NT2/D1 (cell line): ENCODE measurements at regions not wholly inside any gene's neighbourhood (a gene's known extent, or its start where the extent isn't known, plus 50 kb on each side); places are given as distances from the start of the nearest gene placed in this dataset.

ENCODE experiments used
- DNase-seq: peaks from one replicate; pipeline ENCODE4 v3.0.0-alpha.2; 2011; ENCODE audit warnings: low read depth, low spot score
- H3K27me3 ChIP-seq: 2 replicates; pipeline ENCODE4 v1.6.0; 2011; ENCODE audit warnings: mild to moderate bottlenecking; ENCODE audit not compliant: insufficient read length, insufficient read depth
- H3K36me3 ChIP-seq: 2 replicates; pipeline ENCODE4 v1.6.1; 2011; ENCODE audit warnings: mild to moderate bottlenecking, low read length, mixed read lengths; ENCODE audit not compliant: insufficient read depth, insufficient read length
- H3K4me1 ChIP-seq: 2 replicates; pipeline ENCODE4 v1.5.1; 2011; ENCODE audit not compliant: insufficient read depth, insufficient read length
- H3K4me3 ChIP-seq: 2 replicates; pipeline ENCODE4 v1.5.1; 2011; ENCODE audit warnings: low read depth; ENCODE audit not compliant: insufficient read length
- H3K9ac ChIP-seq: 2 replicates; pipeline ENCODE4 v1.6.0; 2011; ENCODE audit warnings: low read depth; ENCODE audit not compliant: insufficient read length
- H3K9me3 ChIP-seq: 2 replicates; pipeline ENCODE4 v1.5.1; 2011; ENCODE audit warnings: mild to moderate bottlenecking, low read length; ENCODE audit not compliant: insufficient read depth
- SUZ12 ChIP-seq: IDR thresholded peaks from 2 replicates; pipeline ENCODE4 v1.6.1; 2011; ENCODE audit not compliant: insufficient read length, insufficient read depth; ENCODE audit errors: extremely low read depth
- YY1 ChIP-seq: IDR thresholded peaks from 2 replicates; pipeline ENCODE4 v1.6.1; 2011; ENCODE audit not compliant: insufficient read length, insufficient read depth
- ZNF274 ChIP-seq: IDR thresholded peaks from 2 replicates; pipeline ENCODE4 v1.6.1; 2011; ENCODE audit warnings: mild to moderate bottlenecking, low read depth, low read length

DNA sequence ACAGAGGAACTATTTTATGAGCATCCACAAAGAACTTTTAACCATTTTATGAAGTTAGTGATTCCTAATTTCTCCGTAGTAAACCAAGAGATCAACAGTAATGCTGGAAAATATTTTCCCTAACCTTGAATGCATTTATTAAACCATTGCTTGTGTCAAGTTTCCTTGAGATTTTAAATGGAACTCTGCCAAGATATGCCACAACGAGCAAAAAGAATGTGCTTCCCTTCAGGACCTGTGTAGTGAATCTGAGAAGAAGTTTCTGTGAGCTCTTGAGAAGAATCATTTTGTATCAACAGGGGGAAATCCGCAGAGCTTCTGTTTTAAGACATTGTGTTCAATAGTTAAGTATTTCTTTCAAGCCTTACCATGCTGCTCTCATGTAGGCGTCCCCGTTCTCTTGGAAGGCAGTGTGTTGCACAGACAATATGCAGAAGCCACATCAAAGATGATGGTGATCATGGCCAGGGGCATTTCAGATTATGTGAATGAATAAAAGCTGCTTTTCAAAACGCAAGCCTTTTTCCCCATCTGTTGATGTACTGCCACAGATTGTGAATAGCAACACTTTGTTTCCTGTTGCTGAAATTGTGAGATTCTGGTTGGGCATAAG, 439.8 kb downstream of the BMP2 start:
- no peak overlapping the region for H3K4me3 ChIP-seq
- H3K27me3 ChIP-seq, result no peaks in the 10 kb centered on the region
- no peak for TF ChIP-seq ZNF274
- no peak for TF ChIP-seq YY1
- TF ChIP-seq SUZ12, result no peak
- DNase-seq, result no peak
- H3K36me3 ChIP-seq, result no peaks in the 10 kb centered on the region
- H3K4me1 ChIP-seq, result no peaks in the 10 kb centered on the region
- H3K9me3 ChIP-seq, result no peaks in the 10 kb centered on the region
- H3K9ac ChIP-seq, result no peak overlapping the region

DNA sequence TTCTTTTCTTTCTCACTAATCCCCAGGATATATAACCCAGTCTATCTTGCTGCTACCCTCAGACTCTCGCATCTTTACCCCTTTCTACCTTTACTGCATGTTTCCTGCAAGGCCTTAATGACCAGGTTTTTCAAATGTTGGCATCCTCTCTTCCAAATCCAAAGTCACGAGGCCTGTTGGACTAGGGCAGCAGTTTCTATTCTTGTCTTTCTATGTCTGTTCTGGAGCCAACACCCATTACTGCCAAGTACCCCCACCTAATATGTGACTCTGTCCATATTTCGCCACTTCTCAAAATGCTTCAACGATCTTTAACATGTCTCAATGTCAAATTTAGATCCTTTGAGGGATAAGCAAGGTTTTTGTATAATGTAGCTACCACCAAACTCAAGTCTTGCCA, 443.4 kb downstream of the BMP2 start:
- TF ChIP-seq YY1 (no peak), SUZ12 (no peak), ZNF274 (no peak)
- no peaks in the 10 kb centered on the region for H3K36me3 ChIP-seq
- DNase-seq, result no peak
- no peaks in the 10 kb centered on the region for H3K9me3 ChIP-seq
- no peaks in the 10 kb centered on the region for H3K27me3 ChIP-seq
- no peak overlapping the region for H3K9ac ChIP-seq
- H3K4me1 ChIP-seq, result peaks cover 3% of the 10 kb centered on the region
- no peak overlapping the region for H3K4me3 ChIP-seq

DNA sequence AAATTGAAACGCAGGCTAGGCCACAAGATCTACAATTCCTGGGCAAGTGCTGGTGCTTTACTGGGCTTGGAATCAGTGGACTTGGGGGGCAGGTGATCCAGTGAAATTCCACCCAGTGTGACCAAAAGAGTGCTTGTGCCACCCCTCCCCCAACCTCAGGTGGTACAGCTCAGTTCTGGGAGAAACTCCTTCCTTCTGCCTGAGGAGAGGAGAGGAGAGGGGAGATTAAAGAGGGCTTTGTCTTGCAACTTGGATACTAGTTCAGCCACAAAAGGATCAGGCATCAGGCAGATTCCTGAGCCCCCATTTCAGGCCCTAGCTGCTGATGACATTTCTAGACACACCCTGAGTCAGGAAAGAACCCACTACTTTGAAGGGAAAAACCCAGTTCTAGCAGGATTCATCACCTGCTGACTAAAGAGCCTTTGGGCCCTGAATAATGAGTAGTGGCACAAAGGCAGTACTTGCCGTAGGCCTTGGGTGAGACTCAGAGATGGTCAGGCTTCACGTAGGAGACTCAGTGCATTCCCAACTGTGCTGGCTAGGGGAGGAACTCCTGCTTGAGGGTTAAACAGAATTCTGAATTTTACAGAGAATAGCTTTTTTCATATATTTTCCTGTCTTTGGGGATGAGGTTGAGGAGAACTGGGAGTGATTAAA, 446.7 kb downstream of the BMP2 start:
- no peaks in the 10 kb centered on the region for H3K9me3 ChIP-seq
- peak; percentile 77 for DNase-seq
- H3K27me3 ChIP-seq, result no peaks in the 10 kb centered on the region
- no peak overlapping the region for H3K4me3 ChIP-seq
- H3K9ac ChIP-seq, result no peak overlapping the region
- H3K36me3 ChIP-seq, result no peaks in the 10 kb centered on the region
- peaks cover 3% of the 10 kb centered on the region for H3K4me1 ChIP-seq
- no peak for TF ChIP-seq YY1
- TF ChIP-seq SUZ12, result no peak
- TF ChIP-seq ZNF274, result no peak

DNA sequence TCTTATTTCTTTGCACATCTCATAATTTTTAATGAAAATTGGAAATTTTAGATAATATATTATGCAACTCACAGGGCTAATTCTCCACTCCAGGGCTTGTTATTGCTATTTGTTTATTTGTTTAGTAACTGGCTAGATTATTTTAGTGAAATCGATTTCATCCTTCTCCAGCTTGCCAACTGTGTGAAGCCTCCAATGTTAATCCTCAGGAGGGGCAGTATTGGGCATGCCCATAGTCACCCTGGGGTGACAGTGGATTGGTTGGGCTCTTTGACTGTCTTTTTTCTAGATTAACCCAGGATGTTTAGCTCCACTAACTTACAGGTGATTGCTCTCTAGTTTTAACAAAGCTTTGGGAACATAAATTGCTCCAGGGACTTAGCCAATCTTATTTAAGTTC, 450.1 kb downstream of the BMP2 start:
- no peaks in the 10 kb centered on the region for H3K9me3 ChIP-seq
- H3K4me3 ChIP-seq, result no peak overlapping the region
- H3K36me3 ChIP-seq, result no peaks in the 10 kb centered on the region
- H3K9ac ChIP-seq, result no peak overlapping the region
- H3K4me1 ChIP-seq, result peaks cover 3% of the 10 kb centered on the region
- DNase-seq, result no peak
- H3K27me3 ChIP-seq, result no peaks in the 10 kb centered on the region
- TF ChIP-seq ZNF274 (no peak), SUZ12 (no peak), YY1 (no peak)

DNA sequence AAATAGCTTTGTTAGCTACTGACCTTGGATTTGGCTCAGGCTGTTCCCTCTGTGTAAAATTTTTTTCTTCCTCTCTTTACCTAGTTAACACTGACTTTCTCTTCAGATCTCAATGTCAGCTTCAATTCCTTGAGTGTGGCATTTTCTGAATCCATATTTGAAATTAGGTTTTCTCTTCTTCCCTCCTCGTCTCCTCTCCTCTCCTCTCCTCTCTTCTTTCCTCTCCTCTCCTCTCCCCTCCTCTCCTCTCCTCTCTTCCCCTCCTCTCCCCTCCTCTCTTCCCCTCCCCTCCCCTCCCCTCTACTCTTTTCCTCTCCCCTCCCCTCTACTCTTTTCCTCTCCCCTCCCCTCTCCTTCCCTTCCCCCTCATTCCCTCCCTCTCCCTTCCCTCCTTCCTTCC, 453.3 kb downstream of the BMP2 start:
- no peak overlapping the region for H3K4me3 ChIP-seq
- H3K9ac ChIP-seq, result no peak overlapping the region
- no peaks in the 10 kb centered on the region for H3K9me3 ChIP-seq
- TF ChIP-seq YY1, result no peak
- no peaks in the 10 kb centered on the region for H3K36me3 ChIP-seq
- no peaks in the 10 kb centered on the region for H3K27me3 ChIP-seq
- H3K4me1 ChIP-seq, result no peaks in the 10 kb centered on the region
- no peak for DNase-seq

DNA sequence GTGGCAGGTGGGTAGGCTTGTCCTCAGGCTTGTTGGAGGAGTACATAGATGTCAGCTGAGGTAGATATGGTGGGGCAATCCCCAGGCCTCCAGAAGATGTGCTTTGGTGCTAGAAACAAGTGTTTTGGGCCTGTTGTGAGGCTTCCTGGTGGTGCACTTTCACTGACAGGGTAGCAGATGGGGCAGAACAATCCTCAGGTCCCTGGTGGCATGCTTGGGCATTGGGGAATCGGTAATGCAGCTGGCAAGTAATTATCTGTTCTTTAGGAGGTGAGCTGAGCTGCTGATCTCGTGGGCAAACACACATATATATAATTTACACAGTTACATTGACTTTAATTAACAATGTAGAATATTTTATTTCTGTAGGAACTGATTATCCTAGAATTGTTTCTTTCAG, 458.7 kb downstream of the BMP2 start:
- Histone ChIP-seq H3K27me3 (no peaks in the 10 kb centered on the region), H3K9ac (no peak overlapping the region), H3K9me3 (no peaks in the 10 kb centered on the region), H3K4me1 (no peaks in the 10 kb centered on the region), H3K36me3 (no peaks in the 10 kb centered on the region), H3K4me3 (no peak overlapping the region)
- TF ChIP-seq YY1, result no peak
- TF ChIP-seq SUZ12, result no peak
- no peak for TF ChIP-seq ZNF274
- DNase-seq, result no peak

DNA sequence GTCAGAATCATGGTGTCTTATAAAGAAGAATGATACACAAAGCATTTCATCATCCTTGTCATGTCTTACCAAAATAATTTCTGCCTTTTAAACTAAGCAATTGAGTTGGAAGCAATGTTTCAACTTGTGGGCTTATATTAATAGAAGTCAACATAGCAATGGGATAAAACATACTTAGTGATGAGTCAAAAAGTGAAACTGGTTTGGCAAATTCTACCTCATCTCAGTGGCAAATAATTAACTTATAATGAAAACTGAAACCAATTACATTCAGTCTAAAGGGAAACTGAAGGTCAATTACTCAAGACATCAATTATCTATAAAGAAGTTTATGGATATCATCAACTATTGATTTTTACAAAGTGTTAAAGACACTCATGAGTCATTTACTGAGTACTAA, 463.8 kb downstream of the BMP2 start:
- TF ChIP-seq YY1 (no peak), ZNF274 (no peak), SUZ12 (no peak)
- Histone ChIP-seq H3K4me1 (no peaks in the 10 kb centered on the region), H3K4me3 (no peak overlapping the region), H3K9ac (no peak overlapping the region), H3K27me3 (no peaks in the 10 kb centered on the region), H3K36me3 (no peaks in the 10 kb centered on the region), H3K9me3 (peaks cover 15% of the 10 kb centered on the region)
- no peak for DNase-seq
